Ascending aorta (tissue), 2 donors: ENCODE measurements at regions not wholly inside any gene's neighbourhood (a gene's known extent, or its start where the extent isn't known, plus 50 kb on each side); places are given as distances from the start of the nearest gene placed in this dataset.

Experiments used
- DNase-seq, 2 donors: peaks; one replicate each; pipeline ENCODE4 v3.0.0-alpha.2; 2019; ENCODE audit warnings: low spot score in 2 of 2
- H3K27ac ChIP-seq, 2 donors: fragments of 200-600 bp; sonication (generic); one replicate each; pipeline ENCODE4 v1.5.1; 2016 to 2017; ENCODE audit warnings: mild to moderate bottlenecking in 1 of 2
- H3K27me3 ChIP-seq: fragments of 200-600 bp; sonication (generic); one replicate; pipeline ENCODE4 v1.5.1; 2017
- H3K36me3 ChIP-seq, 2 donors: fragments of 200-600 bp; sonication (generic); one replicate each; pipeline ENCODE4 v1.5.1; 2016
- H3K4me1 ChIP-seq, 2 donors: fragments of 200-600 bp; sonication (generic); one replicate each; pipeline ENCODE4 v1.5.1; 2016 to 2017; ENCODE audit warnings: mild to moderate bottlenecking in 1 of 2
- H3K4me3 ChIP-seq, 2 donors: fragments of 200-600 bp; sonication (generic); one replicate each; pipeline ENCODE4 v1.5.1; 2016 to 2017; ENCODE audit warnings: mild to moderate bottlenecking in 1 of 2
- H3K9me3 ChIP-seq, 2 donors: fragments of 200-600 bp; sonication (generic); one replicate each; pipeline ENCODE4 v1.5.1; 2016
- intact Hi-C: fragments of 100-400 bp; cut with DNase I; formaldehyde crosslinking; loops from one replicate; pipeline ENCODE4 v1.15.1; 2023
- TF ChIP-seq, protein P1 (sequence below), 3 experiments: fragments of 200-600 bp in 2 of 3; fragments of 450-650 bp in 1 of 3; sonication (generic) in 2 of 3; IDR thresholded peaks; one replicate each; pipeline ENCODE4 v1.5.1; 2016 to 2019; ENCODE audit warnings: antibody characterized with exemption in 3 of 3, mild to moderate bottlenecking in 1 of 3, moderate library complexity in 1 of 3

DNA sequence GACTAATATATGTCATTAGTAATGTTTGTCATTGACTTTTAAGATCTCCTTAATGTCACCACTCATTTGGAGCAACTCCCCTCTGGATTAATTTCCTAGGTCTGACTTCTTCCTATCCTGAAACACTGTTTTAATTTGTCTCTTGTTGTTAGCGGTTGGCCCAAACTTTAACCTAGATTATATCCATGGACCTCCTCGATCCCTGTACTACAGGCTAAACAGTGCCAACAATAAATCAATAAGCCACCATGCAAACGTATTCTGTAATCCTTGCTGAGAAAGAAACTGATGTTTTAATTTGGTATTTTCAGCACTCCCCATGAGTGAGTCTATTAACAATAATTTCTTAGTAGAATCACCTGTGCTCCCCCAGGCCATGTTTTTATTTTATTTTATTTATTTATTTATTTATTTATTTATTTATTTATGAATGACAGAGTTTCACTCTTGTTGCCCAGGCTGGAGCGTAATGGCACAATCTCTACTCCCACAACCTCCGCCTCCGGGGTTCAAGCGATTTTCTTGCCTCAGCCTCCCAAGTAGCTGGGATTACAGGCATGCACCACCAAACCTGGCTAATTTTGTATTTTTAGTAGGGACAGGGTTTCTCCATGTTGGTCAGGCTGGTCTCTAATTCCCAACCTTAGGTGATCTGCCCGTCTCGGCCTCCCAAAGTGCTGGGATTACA, 204.1 kb downstream of the IL15 start:
- Histone ChIP-seq H3K27ac (no peak overlapping the region), H3K9me3 (no peaks in the 10 kb centered on the region), H3K4me1 (no peaks in the 10 kb centered on the region), H3K4me3 (no peak overlapping the region), H3K27me3 (no peaks in the 10 kb centered on the region), H3K36me3 (no peaks in the 10 kb centered on the region)
- intact Hi-C loops = no loop called here
- DNase-seq = no peak
- TF ChIP-seq, protein P1, sequence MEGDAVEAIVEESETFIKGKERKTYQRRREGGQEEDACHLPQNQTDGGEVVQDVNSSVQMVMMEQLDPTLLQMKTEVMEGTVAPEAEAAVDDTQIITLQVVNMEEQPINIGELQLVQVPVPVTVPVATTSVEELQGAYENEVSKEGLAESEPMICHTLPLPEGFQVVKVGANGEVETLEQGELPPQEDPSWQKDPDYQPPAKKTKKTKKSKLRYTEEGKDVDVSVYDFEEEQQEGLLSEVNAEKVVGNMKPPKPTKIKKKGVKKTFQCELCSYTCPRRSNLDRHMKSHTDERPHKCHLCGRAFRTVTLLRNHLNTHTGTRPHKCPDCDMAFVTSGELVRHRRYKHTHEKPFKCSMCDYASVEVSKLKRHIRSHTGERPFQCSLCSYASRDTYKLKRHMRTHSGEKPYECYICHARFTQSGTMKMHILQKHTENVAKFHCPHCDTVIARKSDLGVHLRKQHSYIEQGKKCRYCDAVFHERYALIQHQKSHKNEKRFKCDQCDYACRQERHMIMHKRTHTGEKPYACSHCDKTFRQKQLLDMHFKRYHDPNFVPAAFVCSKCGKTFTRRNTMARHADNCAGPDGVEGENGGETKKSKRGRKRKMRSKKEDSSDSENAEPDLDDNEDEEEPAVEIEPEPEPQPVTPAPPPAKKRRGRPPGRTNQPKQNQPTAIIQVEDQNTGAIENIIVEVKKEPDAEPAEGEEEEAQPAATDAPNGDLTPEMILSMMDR (IDR thresholded peaks at IDR 0.05) = no peak

DNA sequence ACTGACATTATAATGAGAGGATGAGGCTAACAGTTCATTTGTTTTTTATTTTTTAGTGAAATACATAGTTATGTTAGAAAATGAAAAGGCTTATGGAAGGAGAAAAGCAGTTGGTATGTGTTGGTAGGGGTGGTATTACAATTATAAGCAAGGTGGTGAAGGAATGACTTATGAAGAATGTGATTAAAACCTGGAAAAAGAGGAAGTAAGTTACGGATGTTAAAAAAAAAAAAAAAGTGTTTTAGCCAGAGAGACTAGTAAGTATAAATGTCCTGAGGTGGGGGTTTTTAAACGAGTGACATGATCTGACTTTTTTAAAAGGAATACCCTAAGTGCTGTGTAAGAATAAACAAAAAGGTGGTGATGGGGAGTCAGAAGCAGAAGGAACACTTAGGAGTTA, 206.8 kb downstream of the IL15 start:
- TF ChIP-seq, protein P1 (IDR thresholded peaks at IDR 0.05) = no peak
- DNase-seq = no peak
- H3K4me1 ChIP-seq = no peaks in the 10 kb centered on the region
- no peaks in the 10 kb centered on the region for H3K9me3 ChIP-seq
- no peak overlapping the region for H3K4me3 ChIP-seq
- H3K27ac ChIP-seq = no peak overlapping the region
- H3K36me3 ChIP-seq = no peaks in the 10 kb centered on the region
- no peaks in the 10 kb centered on the region for H3K27me3 ChIP-seq
- intact Hi-C loops = no loop called here

DNA sequence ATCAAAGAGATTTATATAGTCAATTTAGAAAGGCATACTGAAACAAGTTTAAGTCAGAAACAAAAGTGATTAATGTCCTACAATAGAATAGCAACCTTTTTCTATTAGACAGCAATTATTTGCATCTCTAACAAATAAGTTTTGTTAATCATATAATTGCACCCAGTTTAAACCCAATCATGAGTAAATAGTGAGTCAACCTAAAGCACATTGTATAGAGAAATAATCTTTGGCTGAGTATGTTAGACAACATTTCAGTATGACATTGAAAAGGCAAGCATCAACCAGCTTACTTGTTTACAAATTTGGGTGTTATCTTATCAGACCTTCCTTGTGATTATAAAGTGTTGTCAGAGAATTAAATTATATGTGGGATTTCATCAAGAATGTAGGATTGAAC, 209.5 kb downstream of the IL15 start:
- intact Hi-C loops = no loop called here
- Histone ChIP-seq H3K4me1 (no peaks in the 10 kb centered on the region), H3K36me3 (no peaks in the 10 kb centered on the region)

DNA sequence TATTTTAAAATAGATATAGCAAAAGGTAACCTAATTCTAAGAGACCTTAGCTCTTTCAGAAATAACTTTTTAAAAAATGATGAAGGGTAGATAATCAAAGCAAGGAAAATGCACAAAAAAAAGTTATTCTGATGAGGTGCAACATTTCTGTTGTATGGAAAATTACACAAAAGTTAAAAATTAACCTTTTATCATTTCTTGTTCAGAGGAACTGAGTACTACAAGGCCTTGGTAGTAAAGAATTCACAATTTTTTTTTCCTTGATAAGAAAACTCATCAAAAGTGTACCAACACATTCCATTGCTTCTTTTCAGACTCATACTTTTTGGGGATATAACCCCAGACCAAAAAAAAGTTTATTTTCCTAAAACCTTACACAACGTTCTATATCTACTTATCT, 213.0 kb downstream of the IL15 start:
- H3K27me3 ChIP-seq = no peaks in the 10 kb centered on the region
- TF ChIP-seq, protein P1 (IDR thresholded peaks at IDR 0.05) = no peak
- DNase-seq = no peak
- H3K4me3 ChIP-seq = no peak overlapping the region
- H3K4me1 ChIP-seq = no peaks in the 10 kb centered on the region
- H3K9me3 ChIP-seq = no peaks in the 10 kb centered on the region
- H3K27ac ChIP-seq = no peak overlapping the region
- no peaks in the 10 kb centered on the region for H3K36me3 ChIP-seq
- intact Hi-C loops = no loop called here

More for the DNA sequence above, 209.5 kb downstream of the IL15 start:
- Histone ChIP-seq H3K9me3 (no peaks in the 10 kb centered on the region), H3K27me3 (no peaks in the 10 kb centered on the region), H3K27ac (no peak overlapping the region), H3K4me3 (no peak overlapping the region)
- TF ChIP-seq, protein P1 (IDR thresholded peaks at IDR 0.05) = no peak
- no peak for DNase-seq

DNA sequence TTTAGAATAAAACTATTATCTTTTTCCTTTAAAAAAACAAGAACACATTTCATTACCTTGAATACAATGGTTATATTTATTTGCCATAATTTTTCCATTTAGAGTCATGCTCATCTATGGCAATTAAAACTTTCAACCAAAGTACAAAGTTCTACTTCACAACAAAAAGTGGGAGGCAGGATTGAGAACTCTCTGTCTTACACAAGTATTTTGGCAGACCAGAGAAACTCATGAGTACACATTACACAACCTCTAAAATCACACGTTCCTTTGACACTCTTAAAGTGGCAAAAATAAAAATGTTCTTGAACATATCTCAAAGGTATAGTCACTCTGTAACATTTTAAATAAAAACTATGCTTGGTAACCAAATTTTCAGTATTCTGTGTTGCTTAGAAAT, 213.4 kb downstream of the IL15 start:
- intact Hi-C loops = no loop called here
- TF ChIP-seq, protein P1 (IDR thresholded peaks at IDR 0.05) = no peak
- no peaks in the 10 kb centered on the region for H3K4me1 ChIP-seq
- H3K27me3 ChIP-seq = no peaks in the 10 kb centered on the region
- H3K4me3 ChIP-seq = no peak overlapping the region
- no peak for DNase-seq
- no peak overlapping the region for H3K27ac ChIP-seq
- H3K36me3 ChIP-seq = no peaks in the 10 kb centered on the region
- no peaks in the 10 kb centered on the region for H3K9me3 ChIP-seq
